ENCODE measurements at regions not wholly inside any gene's neighbourhood (a gene's known extent, or its start where the extent isn't known, plus 50 kb on each side); places are given as distances from the start of the nearest gene placed in this dataset.

DNA sequence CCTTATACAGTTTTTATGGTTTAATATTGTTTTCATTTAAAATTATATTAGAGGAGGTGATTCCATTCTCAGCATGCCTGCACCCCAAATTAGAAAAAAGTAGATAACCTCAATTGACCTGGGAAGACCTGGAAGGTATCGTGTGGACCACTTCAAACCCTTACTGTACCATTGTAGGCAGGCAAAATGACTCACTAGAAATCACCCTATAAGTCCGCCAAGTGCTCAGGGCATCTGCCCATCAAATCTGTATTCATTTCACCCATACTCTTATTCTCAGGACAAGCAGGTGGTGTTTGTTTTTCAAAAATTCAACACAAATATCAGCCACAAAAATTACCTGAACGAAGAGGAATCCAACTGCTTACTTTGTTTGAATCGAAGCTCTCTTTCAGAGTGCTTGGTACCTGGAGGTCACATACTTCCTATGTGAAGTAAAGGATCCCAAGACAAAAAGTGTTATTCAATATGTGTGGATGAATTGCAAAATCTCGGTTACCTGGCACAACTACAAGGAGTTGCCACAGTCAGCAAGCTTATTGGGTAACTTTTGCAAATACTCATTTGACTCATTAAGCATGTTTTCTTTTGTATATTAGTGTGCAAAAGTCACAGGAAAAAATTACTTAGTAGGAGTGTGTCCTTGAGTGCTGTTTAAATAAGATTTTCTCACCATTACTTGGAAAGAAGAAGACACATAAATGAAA lies 216.2 kb downstream of the ENC1 start:
- no peak for DNase-seq (ENCODE audit: low read depth in 2 of 2)

DNA sequence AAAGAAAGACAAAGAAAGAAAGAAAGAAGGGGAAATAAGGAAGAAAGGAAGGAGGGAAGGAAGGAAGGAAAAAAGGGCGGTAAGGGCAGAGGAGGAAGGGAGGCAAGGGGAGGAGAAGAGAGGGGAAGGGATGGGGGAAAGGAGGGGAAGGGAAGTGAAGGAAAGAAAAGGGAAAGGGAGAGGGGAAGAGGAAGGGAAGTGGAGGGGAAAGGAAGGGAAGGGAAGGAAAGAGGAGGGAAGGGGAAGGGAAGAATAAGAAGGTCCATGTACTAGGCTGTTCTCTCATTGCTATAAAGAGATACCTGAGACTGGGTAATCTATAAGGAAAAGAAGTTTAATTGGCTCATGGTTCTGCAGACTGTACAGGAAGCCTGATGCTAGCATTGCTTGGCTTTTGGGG lies 217.1 kb downstream of the ENC1 start:
- no peak for DNase-seq (ENCODE audit: low read depth in 2 of 2)

DNA sequence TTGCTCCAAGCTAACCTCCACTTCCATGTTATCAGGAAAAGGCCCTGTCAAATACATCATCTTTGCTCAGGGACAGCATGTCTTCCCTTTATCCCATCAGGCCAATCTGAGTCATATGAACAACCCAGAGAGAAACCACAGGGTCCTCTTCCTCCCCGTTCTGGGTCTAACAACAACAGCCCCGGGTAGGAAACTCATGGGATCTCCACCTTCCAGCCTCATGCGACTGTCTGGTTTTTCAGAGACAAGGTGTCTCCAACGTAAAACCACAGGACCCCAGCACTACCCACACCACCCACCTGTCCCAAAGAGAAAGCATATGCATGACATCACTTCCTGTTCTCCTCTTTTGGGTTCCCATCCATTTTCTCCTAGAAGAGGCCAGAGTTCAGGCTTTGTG lies 217.9 kb downstream of the ENC1 start:
- no peak for DNase-seq (ENCODE audit: low read depth in 2 of 2)

DNA sequence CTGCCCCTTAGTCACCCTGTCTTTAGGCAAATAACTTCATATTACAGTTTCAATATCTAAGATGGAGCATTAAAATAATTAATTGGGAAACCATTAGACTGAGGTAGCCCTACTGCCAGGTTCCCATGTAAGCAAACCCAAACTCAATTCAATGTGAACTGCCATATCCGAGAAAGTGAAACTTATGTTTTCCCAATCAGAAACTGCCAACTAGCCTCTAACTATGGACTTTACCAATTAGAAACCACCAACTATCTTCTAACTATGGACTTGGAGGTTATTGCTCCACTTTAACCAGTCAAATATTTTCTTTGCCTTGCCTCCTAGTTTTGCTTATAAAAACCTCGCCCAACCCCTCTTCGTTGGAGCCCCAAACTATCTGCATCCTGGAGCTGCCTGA lies 218.5 kb downstream of the ENC1 start:
- DNase-seq (ENCODE audit: low read depth in 2 of 2), result no peak

DNA sequence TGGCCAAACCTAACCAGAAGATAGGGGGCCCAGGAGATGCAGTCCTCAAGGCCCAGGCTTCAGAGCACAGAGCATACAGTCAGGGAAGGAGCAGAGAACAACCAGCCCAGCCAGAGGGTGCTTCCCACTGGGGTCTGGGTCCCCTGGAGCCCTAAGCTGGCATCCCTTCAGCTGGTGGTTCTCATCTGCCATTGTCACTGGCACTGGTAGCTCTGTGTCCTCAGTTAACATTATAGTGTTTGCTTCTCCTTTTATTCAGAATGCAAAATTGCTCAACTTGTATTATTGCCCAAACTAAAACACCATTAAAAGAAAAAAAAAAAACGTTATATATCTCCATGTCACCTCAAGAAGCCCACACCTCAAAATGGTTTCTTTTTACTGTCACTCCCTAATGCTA lies 219.2 kb downstream of the ENC1 start:
- no peak for DNase-seq (ENCODE audit: low read depth in 2 of 2)

DNA sequence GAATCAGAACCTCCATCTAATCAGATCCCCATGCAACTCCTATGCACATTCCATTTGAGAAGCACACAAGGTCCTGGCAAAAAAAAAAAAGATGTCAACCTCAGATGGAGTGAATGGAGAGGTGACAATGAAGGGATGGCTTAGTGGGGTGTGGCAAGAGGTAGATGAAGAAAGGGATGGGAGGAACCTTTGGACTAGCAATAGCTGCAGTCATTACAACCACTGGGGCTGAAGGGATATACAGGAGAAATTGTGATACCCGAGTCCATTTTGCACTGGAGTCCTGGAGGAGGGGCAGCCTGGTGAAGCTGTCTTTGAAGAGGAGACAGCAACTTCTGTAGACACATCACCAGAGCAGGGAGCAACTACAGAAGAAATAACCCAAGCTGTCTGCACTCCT lies 219.6 kb downstream of the ENC1 start:
- no peak for DNase-seq (ENCODE audit: low read depth in 2 of 2)

DNA sequence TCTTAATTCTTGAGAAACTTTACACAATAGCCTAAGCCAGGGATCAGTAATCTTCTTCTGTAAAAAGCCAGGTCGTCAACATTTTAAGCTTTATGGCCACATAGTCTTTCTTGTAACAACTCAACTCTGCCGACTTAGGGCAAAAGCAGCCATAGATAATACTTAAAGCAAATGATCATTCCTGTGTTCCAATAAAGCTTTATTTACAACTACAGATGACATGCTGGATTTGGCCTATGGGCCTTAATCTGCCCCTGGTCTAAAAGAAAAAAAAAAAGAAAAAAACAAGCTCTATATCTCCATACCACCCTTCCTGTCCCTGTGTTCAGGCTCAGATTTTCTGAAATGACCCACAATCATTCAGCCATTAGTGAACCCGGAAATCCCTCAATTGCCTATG lies 220.3 kb downstream of the ENC1 start:
- no peak for DNase-seq (ENCODE audit: low read depth in 2 of 2)

DNA sequence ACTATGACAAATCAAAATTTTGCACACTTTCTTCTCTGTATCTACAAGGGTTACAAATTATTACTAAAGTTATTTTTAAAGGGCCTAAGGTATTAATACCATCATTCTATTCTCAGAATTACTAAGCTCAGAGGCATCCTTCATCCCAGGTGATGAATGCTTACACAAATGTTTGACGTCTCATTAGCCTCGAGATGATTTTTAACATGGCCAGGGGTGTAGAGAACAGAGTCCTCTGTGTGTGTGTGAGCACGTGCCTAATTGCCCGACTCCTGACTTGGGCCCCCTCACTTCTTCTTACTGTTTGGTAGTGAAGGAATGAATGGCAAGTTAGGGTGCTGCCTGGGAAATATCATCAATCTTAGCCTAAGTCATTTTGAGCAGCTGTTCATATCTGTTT lies 221.1 kb downstream of the ENC1 start:
- DNase-seq (ENCODE audit: low read depth in 2 of 2), result no peak

DNA sequence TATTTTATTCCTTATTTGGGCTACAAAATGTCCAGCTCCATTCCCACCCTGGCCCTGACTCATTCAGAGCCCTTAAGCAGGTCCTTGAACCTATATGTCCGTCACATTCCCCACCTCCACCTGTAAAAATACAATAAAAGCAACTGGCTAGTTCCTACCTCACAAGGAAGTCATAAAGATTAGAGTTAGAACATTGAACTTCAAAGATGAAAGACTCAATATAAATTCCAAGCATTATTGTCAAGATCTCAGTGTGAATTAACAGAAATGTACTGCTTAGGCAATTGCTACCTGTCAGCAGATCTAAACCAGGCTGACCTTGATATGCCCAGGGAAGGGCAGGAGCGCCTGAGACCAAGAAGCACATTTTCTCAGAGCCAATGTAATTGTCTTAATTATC lies 221.8 kb downstream of the ENC1 start:
- no peak for DNase-seq (ENCODE audit: low read depth in 2 of 2)

DNA sequence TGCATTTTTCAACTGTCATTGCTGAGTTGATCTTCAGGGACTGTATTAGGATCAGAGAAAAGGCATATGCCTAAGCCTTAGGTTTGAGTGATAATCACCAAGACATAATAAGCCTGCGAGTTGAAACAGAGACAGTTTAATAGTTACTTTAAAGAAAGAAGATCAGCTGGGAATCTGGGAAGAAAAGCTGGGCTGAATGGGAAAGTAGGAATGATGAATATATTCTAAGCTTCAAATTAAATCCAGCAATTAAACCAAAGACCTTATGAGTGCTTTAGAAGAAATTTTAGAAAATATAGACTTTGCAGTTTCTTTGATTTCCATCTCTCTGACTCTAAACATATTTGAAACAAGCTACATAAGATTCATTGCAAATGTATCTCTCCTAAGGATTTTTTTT lies 222.3 kb downstream of the ENC1 start:
- no peak for DNase-seq (ENCODE audit: low read depth in 2 of 2)

DNA sequence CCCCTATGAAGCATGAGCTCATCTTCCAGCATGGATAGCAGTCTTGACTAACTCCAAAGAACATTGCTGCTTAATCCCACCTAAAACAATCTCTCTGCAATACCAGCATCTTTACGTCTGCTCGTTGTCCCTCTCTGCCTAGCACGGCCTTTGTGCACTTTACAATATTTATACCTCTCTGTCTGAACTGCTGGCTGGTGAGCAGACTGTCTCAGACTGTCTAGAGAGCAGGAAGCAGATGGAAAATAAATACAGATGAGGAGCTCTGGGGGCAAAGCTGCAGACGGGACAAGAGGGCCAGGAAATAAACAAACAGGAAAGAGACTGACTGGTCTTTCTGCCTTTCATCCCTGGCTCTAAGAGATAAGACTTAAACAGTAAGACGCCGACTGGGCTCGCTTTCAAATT lies 224.8 kb downstream of the ENC1 start:
- no peak for DNase-seq (ENCODE audit: low read depth in 2 of 2)

DNA sequence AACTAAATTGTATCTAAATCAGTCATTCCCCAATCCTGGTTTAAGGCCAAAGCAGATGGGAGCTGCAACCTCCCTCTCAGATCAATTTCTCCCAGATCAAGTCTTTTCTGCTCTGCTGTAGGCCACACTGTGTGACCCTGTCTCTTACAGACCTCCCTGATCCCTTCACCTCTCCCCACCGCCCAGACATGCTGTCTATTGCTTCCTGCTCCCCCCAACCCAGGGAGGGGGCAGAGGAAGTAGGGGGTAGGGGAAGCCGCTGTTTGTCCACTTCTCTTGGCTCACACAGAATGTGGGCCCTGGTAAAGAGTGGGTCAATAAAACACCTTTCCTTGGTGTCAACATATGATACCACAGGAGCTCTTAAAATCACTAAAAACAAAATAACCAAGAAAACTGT lies 226.3 kb downstream of the ENC1 start:
- DNase-seq (ENCODE audit: low read depth in 2 of 2), result no peak

DNA sequence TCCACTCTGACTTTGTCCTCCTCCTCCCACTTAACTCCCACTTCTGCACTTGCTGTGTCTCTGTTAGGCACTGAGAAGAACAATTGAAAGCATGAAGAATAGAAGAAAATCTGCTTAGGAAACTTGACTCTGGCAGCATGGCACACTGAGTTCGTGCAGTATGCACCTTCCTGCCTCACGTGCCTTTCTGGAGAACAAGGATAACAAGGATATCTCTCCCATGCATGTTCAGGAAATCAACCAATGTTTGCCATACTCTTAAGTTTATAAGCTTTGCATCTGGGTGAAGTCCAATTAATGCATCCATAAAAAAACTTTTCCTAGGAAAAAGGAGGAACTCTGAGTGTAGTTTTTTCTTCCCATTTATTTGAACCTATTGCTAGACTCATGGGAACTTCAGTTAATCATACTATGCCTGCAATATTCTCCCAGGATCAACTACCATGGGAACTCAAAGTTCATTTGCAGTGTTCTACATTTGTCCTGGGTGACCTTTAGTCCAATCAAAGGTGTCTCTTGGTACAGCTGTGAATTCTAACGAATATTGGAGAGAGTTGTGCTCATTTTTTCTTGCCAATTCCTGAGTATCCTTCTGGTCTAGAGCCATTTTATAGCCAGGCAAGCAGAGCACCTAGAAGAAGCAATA lies 227.0 kb downstream of the ENC1 start:
- DNase-seq (ENCODE audit: low read depth in 2 of 2), result no peak

DNA sequence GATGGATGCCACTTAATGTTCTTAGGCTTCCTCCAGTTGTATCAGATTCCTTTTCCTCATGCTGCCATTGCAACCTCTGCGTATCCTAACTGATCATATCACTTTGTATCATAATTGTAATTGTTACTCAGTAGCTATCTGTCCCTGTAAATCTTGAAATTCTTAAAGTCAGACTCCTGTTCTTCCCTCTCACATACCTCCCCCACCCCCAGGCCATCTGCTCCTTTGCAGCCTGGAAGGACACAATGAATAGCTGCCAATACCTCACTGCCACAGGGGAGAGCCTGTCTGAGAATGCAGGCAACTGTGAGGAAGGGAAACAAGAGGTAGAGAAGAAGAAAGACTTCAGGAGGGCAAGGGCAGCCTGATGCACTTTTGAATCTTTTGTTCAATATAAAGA lies 228.5 kb downstream of the ENC1 start:
- DNase-seq (ENCODE audit: low read depth in 2 of 2), result no peak

DNA sequence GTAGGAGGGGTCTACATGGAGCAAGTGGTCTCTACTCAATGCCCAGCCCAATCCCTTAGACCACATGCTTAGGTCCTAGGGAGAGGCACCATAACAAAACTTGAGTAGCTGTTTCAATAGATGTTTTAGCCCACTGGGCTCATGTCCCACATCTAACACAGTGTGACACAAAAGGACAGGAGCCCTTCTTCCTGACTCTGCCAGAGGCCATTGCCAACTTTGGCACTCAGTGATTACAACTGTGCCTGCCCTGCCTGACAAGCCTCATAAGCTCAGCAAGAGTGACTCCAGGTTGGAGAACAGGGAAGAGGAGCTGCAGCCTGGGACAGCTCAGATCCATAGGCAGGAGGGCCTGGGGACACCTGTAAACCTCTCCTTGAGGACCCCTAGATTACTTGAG lies 230.8 kb downstream of the ENC1 start:
- DNase-seq (ENCODE audit: low read depth in 2 of 2), result no peak

DNA sequence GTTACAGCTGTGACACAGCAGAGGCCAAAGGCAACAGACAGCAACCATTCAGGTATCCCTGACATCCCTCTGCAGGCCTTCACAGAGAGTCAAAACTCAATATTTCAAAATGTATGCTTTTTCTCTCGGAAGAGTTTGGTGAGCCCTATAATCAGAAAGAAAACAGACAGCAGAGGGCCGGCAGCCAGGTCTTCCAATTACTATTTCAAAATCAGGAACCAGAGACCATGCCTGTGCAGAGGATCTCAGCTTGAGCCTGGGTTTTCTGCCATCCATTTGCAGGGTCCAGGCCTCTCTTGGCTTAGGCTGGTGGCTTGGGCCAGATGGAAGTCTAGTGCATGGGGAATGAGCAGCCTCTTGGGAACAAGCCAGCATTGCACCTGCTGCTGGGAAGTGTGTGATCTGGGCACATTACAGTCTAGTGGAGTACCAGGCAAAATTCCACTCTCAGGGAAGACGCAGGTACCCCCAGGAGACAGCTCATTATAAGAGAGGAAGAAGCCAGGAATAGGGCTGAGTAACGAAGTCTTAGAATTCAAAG lies 231.3 kb downstream of the ENC1 start:
- DNase-seq (ENCODE audit: low read depth in 2 of 2), result no peak

DNA sequence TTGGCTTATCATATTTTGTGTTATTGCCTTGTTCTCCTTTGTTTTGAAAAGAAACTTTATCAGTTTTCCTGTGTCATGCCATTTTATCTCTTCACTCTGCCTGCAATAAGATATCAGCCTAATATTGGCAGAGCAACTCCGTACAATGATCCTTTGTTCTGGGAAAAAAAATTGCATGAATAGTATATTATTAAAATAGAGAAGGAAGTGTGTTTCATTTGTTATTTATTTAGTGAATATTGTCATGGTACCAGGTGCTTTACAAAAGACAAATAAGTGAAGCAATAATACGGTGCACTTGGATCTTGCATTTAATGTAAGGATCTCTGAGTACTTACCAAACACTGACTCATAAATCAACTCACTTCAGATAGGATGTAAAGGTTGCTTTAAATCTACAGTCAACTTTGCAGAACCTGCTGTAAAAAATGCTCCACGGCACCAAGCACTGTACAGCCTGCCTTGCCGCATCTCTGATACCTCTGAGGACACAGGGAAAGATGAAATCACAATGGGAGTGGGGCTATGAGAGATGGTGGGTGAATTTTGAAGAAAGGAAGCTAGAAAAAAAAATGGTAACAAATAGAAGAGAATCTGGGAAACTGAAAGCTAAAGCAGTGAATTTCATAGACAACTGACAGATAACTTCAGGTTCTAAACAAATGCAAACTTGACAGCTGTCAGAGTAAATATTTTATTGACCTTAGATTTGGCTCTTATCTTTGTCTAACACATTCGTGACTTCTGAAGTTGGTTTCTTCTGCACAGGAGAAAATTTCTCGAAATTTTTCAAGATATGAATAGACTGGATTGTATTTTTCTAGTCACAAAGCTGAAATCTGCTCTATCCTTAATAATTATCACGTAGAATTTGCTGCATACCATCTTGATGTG lies 232.1 kb downstream of the ENC1 start:
- DNase-seq (ENCODE audit: low read depth in 2 of 2), result no peak

DNA sequence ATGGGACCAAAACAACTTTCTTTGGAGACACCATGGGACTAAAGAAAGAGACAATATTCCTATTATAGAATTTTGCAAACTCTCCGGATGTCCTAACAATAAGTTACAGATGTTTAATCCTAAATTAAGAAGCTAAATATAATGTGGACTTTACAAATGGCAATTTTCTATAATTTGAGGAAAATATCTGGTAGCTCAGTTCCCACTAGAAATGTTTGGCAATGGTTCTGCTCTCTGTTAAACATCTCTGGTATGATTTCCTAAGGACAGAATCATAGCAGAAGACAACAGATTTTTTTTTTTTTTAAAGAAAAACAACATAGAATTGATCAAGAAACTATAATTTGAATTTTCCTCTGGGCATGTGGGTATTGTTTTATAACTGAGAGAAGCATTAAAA lies 232.8 kb downstream of the ENC1 start:
- no peak for DNase-seq (ENCODE audit: low read depth in 2 of 2)

DNA sequence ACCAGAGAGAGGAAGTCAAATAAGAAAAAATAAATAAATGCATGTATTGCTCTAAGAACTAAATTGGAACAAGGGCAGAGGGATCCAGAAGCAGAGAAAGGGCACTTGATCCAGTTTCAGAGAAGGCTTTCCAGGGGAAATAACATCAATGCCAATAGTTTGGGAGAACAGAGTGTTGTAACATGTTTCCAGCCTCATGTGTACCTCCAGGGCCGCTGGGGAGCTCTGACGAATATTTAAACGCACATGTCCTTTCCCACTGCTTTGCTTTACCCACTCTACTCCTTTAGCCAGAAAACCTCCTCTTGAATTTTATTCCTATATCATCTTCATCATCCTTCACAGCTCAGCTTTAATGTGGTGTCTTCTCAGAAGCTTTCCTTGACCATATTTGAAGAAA lies 233.7 kb downstream of the ENC1 start:
- no peak for DNase-seq (ENCODE audit: low read depth in 2 of 2)

DNA sequence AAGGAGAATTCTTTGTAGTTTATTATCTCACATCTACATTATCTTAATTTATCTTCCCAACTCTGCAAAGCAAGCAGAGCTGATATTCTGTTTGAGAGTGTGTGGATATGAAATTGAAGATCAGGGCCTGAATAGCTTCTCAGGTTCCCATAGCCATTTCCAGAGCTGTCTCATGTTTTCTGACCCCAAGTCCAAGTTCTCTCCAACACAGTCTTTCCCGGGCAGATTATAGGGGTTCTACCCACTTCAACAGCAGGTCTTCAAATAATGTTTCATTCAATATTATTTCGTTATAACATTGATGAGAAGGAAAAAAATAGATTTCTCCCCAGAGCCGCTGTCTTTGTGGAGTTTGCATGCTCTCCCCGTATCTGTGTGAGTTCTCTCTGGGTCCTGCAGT lies 234.9 kb downstream of the ENC1 start:
- no peak for DNase-seq (ENCODE audit: low read depth in 2 of 2)

DNA sequence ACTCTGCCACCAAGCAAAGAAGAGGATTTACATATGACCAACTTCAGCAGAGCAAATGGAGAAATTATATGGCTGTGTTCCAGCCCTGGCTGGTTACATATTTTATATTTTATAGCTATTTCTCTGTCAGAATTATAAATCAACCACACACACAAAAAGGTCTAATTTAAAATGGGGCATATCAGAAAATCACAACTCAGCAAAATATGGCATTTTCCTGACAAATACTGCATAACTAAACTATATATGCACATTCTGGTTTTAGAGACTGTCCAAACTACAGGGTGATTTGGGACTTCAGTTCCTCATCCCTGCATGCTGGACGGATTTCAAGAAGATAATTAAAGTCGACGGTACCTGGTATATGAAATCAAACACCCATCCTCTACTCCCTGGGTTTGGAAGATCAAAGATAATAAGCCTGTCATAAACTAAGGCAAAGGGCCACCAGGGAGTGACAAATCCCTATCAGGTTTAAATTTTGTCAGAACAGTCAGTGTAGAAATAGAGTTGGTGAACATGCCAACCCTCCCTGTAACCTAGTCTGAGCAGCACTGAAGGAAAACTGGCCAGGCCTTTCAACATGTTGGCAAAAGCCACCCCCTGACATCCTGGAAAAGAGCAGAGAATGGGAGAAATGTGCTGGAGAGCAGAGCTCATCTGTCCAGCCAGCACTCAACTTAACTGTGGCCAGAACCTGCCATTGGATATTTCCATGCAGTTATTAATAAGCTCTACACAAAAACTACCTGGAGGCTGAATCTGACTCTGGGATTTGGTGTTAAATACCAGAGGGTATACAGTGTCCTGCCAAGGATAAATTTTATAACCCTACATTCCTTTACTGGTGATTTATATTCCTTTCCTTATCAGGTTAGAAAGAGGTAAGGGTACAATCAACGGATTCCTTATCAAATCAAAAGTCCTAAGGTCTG lies 235.7 kb downstream of the ENC1 start:
- no peak for DNase-seq (ENCODE audit: low read depth in 2 of 2)

DNA sequence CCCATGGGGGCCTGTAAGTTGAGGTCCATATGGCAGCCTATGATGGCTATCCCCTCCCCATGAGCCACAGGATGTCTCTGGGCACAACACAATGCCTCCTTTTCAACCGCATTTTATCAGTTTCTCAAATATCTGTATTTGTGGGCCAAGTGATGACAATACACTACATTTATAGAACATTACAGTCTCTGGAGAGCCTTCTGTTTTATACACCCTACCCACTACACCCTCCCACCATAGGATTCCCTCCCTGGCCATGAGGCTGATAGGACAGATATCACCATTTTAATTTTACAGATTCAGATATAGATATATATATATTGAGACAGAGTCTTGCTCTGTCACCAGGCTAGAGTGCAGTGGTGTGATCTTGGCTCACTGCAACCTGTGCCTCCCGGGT lies 236.8 kb downstream of the ENC1 start:
- DNase-seq (ENCODE audit: low read depth in 2 of 2), result no peak
